Mammary epithelial cell (primary cell): ENCODE measurements at regions not wholly inside any gene's neighbourhood (a gene's known extent, or its start where the extent isn't known, plus 50 kb on each side); places are given as distances from the start of the nearest gene placed in this dataset.

Source experiments
- EZH2 ChIP-seq: IDR thresholded peaks from 2 replicates; pipeline ENCODE4 v1.6.1; 2012; ENCODE audit warnings: low read length, inconsistent platforms, borderline replicate concordance
- TF ChIP-seq, protein P1 (sequence below), 2 donors: IDR thresholded peaks in 1 of 2; conservative IDR thresholded peaks in 1 of 2; 2 replicates each; pipeline ENCODE4 v1.5.1; 2011 to 2012; ENCODE audit warnings: inconsistent platforms in 2 of 2, low read length in 2 of 2, mild to moderate bottlenecking in 2 of 2, control low read depth in 1 of 2, low read depth in 1 of 2; ENCODE audit not compliant: insufficient read depth in 1 of 2; ENCODE audit errors: extremely low read depth in 1 of 2

DNA sequence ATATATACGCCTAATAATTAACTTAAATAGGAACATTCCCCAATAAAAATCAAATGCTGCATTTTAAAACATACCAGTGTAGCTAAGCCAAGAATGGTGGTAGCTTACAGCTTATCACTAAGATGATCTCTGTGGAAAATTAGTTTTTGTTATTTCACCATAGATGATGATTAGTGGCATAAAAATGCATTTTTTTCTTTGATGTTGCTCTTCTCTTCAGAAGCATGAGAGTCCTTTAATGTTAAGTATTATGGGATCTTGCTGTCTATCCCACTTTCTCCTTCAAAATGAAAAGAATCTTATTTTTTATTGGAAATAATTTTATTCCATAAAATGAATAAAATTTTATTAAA lies 731.0 kb downstream of the SLITRK1 start:
- TF ChIP-seq, protein P1, sequence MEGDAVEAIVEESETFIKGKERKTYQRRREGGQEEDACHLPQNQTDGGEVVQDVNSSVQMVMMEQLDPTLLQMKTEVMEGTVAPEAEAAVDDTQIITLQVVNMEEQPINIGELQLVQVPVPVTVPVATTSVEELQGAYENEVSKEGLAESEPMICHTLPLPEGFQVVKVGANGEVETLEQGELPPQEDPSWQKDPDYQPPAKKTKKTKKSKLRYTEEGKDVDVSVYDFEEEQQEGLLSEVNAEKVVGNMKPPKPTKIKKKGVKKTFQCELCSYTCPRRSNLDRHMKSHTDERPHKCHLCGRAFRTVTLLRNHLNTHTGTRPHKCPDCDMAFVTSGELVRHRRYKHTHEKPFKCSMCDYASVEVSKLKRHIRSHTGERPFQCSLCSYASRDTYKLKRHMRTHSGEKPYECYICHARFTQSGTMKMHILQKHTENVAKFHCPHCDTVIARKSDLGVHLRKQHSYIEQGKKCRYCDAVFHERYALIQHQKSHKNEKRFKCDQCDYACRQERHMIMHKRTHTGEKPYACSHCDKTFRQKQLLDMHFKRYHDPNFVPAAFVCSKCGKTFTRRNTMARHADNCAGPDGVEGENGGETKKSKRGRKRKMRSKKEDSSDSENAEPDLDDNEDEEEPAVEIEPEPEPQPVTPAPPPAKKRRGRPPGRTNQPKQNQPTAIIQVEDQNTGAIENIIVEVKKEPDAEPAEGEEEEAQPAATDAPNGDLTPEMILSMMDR (conservative IDR thresholded peaks at IDR 0.05 in 1 of 2, IDR thresholded peaks at IDR 0.05 in 1 of 2; ENCODE audit: extremely low read depth in 1 of 2, insufficient read depth in 1 of 2, low read depth in 1 of 2, low read length in 2 of 2) = no peak
- TF ChIP-seq EZH2 = no peak
